ENCODE measurements at regions not wholly inside any gene's neighbourhood (a gene's known extent, or its start where the extent isn't known, plus 50 kb on each side); places are given as distances from the start of the nearest gene placed in this dataset.
"Not testable (repeated sequence)": the region's sequence is repeated elsewhere in the genome, so short reads cannot be mapped to it uniquely, and the experiment has no call there.

GRCh38 chr14:30456296-30456695 lies 102.7 kb upstream of the G2E3 start:
- intact Hi-C loops (cut with DNase I; ENCODE audit: low total_unique reads), result no loop called here
- no peak overlapping the region for H3K4me3 ChIP-seq (ENCODE audit: low read depth, poor library complexity, severe bottlenecking)
- WGBS, 2 donors, result 91 to 97% methylated on average over 2 of the region's 2 CpGs
- TF ChIP-seq CTCF (IDR thresholded peaks at IDR 0.05) (no peak), POLR2A (IDR thresholded peaks at IDR 0.05) (no peak)
- no peak for DNase-seq (ENCODE audit: low spot score in 2 of 2)

GRCh38 chr14:30462358-30462757 lies 96.6 kb upstream of the G2E3 start:
- intact Hi-C loops (cut with DNase I; ENCODE audit: low total_unique reads), result no loop called here
- no peak for TF ChIP-seq CTCF (IDR thresholded peaks at IDR 0.05)
- TF ChIP-seq POLR2A (IDR thresholded peaks at IDR 0.05), result no peak
- no peak for DNase-seq (ENCODE audit: low spot score in 2 of 2)
- WGBS, 2 donors, result 77 to 79% methylated on average over 3 of the region's 3 CpGs
- H3K4me3 ChIP-seq (ENCODE audit: low read depth, poor library complexity, severe bottlenecking), result no peak overlapping the region

- intact Hi-C loops (cut with DNase I; ENCODE audit: low total_unique reads), result no loop called here
- no peak for DNase-seq (ENCODE audit: low spot score in 2 of 2)
- no peak for TF ChIP-seq CTCF (IDR thresholded peaks at IDR 0.05)
- TF ChIP-seq POLR2A (IDR thresholded peaks at IDR 0.05), result no peak
- no peak overlapping the region for H3K4me3 ChIP-seq (ENCODE audit: low read depth, poor library complexity, severe bottlenecking)
- WGBS, 2 donors, result 62 to 63% methylated on average over 1 of the region's 1 CpG
Measured at GRCh38 chr14:30464481-30464880, 94.5 kb upstream of the G2E3 start.

GRCh38 chr14:30468354-30468753 lies 90.6 kb upstream of the G2E3 start:
- intact Hi-C loops (cut with DNase I; ENCODE audit: low total_unique reads), result no loop called here
- DNase-seq (ENCODE audit: low spot score in 2 of 2), result no peak
- no peak for TF ChIP-seq POLR2A (IDR thresholded peaks at IDR 0.05)
- no peak for TF ChIP-seq CTCF (IDR thresholded peaks at IDR 0.05)
- WGBS, 2 donors, result 77 to 83% methylated on average over 4 of the region's 4 CpGs
- no peak overlapping the region for H3K4me3 ChIP-seq (ENCODE audit: low read depth, poor library complexity, severe bottlenecking)

GRCh38 chr14:30471980-30472379 lies 87.0 kb upstream of the G2E3 start:
- DNase-seq (ENCODE audit: low spot score in 2 of 2), result no peak
- no peak overlapping the region for H3K4me3 ChIP-seq (ENCODE audit: low read depth, poor library complexity, severe bottlenecking)
- TF ChIP-seq POLR2A (IDR thresholded peaks at IDR 0.05) (no peak), CTCF (IDR thresholded peaks at IDR 0.05) (no peak)
- intact Hi-C loops (cut with DNase I; ENCODE audit: low total_unique reads), result no loop called here

- H3K4me3 ChIP-seq (ENCODE audit: low read depth, poor library complexity, severe bottlenecking); intact Hi-C loops (cut with DNase I; ENCODE audit: low total_unique reads); DNase-seq (ENCODE audit: low spot score in 2 of 2): not testable (repeated sequence)
- 91 to 92% methylated on average over 31 to 35 of the region's 36 CpGs for WGBS, 2 donors
Measured at GRCh38 chr14:30473846-30474696, 84.9 kb upstream of the G2E3 start.

All from lower leg skin (tissue), 4 donors.